ENCODE measurements at regions not wholly inside any gene's neighbourhood (a gene's known extent, or its start where the extent isn't known, plus 50 kb on each side); places are given as distances from the start of the nearest gene placed in this dataset.

GRCh38 chr12:125687820-125688219, 622.6 kb downstream of the AACS start:
- ChIA-PET CTCF (no interaction called here), POLR2A (ENCODE audit: unreplicated experiment) (no interaction called here)
- no peak for TF ChIP-seq EZH2 (IDR thresholded peaks at IDR 0.05; ENCODE audit: low read depth)
- TF ChIP-seq, protein P1, sequence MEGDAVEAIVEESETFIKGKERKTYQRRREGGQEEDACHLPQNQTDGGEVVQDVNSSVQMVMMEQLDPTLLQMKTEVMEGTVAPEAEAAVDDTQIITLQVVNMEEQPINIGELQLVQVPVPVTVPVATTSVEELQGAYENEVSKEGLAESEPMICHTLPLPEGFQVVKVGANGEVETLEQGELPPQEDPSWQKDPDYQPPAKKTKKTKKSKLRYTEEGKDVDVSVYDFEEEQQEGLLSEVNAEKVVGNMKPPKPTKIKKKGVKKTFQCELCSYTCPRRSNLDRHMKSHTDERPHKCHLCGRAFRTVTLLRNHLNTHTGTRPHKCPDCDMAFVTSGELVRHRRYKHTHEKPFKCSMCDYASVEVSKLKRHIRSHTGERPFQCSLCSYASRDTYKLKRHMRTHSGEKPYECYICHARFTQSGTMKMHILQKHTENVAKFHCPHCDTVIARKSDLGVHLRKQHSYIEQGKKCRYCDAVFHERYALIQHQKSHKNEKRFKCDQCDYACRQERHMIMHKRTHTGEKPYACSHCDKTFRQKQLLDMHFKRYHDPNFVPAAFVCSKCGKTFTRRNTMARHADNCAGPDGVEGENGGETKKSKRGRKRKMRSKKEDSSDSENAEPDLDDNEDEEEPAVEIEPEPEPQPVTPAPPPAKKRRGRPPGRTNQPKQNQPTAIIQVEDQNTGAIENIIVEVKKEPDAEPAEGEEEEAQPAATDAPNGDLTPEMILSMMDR (conservative IDR thresholded peaks at IDR 0.05): no peak
- intact Hi-C loops (cut with micrococcal nuclease; ENCODE audit: unreplicated experiment): no loop called here
- Histone ChIP-seq H3K4me1 (replicated peaks; ENCODE audit: insufficient read depth) (no peaks in the 10 kb centered on the region), H3K9me2 (ENCODE audit: insufficient read depth) (no peaks in the 10 kb centered on the region), H3K36me3 (ENCODE audit: low read depth) (no peaks in the 10 kb centered on the region), H3K4me2 (no peak overlapping the region), H4K20me1 (ENCODE audit: insufficient read depth) (no peaks in the 10 kb centered on the region), H3K27ac (no peak overlapping the region), H3K9me3 (ENCODE audit: insufficient read depth, low read depth) (no peaks in the 10 kb centered on the region), H3K27me3 (ENCODE audit: insufficient read depth, low read depth) (peaks cover 39% of the 10 kb centered on the region), H2AFZ (no peak overlapping the region), H3K79me2 (ENCODE audit: low read depth) (no peaks in the 10 kb centered on the region), H3K4me3 (no peak overlapping the region), H3F3A (ENCODE audit: insufficient read depth, low read depth) (no peaks in the 10 kb centered on the region)
- DNase-seq: no peak
- no TSS peak for BruUV-seq (replicated peaks)

GRCh38 chr12:125688223-125688622, 623.0 kb downstream of the AACS start:
- BruUV-seq (replicated peaks): no TSS peak
- H3K9me3 ChIP-seq (ENCODE audit: insufficient read depth, low read depth): no peaks in the 10 kb centered on the region
- CTCF ChIA-PET: no interaction called here

DNA sequence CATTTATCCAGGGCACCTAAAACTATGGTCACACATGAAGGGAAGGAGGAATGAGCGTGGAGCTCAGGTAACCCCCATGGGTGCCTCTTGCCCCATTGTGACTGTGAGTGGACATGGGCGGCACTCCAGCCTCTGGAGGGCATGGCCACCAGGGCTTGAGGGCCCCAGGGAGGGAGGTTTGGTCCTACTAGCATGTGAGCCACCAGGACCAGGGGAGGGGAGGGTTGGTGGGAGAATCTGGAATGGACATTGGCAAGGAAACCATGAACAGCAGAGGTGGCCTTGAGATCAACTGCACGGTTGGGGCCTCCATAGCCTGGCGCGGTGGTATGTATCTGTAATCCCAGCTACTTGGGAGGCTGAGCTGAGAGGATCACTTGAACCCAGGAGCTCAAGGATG, 623.6 kb downstream of the AACS start:
- ChIA-PET CTCF (no interaction called here), POLR2A (ENCODE audit: unreplicated experiment) (no interaction called here)
- BruUV-seq (replicated peaks): no TSS peak
- Histone ChIP-seq H3K79me2 (ENCODE audit: low read depth) (no peaks in the 10 kb centered on the region), H3K36me3 (ENCODE audit: low read depth) (no peaks in the 10 kb centered on the region), H3F3A (ENCODE audit: insufficient read depth, low read depth) (no peaks in the 10 kb centered on the region), H3K9me3 (ENCODE audit: insufficient read depth, low read depth) (no peaks in the 10 kb centered on the region), H3K27me3 (ENCODE audit: insufficient read depth, low read depth) (peaks cover 39% of the 10 kb centered on the region), H3K4me2 (no peak overlapping the region), H4K20me1 (ENCODE audit: insufficient read depth) (no peaks in the 10 kb centered on the region), H2AFZ (no peak overlapping the region), H3K27ac (no peak overlapping the region), H3K4me3 (no peak overlapping the region), H3K9me2 (ENCODE audit: insufficient read depth) (no peaks in the 10 kb centered on the region), H3K4me1 (replicated peaks; ENCODE audit: insufficient read depth) (no peaks in the 10 kb centered on the region)
- no peak for DNase-seq
- intact Hi-C loops (cut with micrococcal nuclease; ENCODE audit: unreplicated experiment): no loop called here
- TF ChIP-seq EZH2 (IDR thresholded peaks at IDR 0.05; ENCODE audit: low read depth): no peak
- TF ChIP-seq, protein P1 (conservative IDR thresholded peaks at IDR 0.05): no peak

More at GRCh38 chr12:125688223-125688622, 623.0 kb downstream of the AACS start:
- Histone ChIP-seq H3K4me2 (no peak overlapping the region), H3K36me3 (ENCODE audit: low read depth) (no peaks in the 10 kb centered on the region), H3F3A (ENCODE audit: insufficient read depth, low read depth) (no peaks in the 10 kb centered on the region), H2AFZ (no peak overlapping the region), H3K27ac (no peak overlapping the region), H3K27me3 (ENCODE audit: insufficient read depth, low read depth) (peaks cover 39% of the 10 kb centered on the region), H3K4me3 (no peak overlapping the region), H3K9me2 (ENCODE audit: insufficient read depth) (no peaks in the 10 kb centered on the region), H3K79me2 (ENCODE audit: low read depth) (no peaks in the 10 kb centered on the region), H3K4me1 (replicated peaks; ENCODE audit: insufficient read depth) (no peaks in the 10 kb centered on the region), H4K20me1 (ENCODE audit: insufficient read depth) (no peaks in the 10 kb centered on the region)
- TF ChIP-seq EZH2 (IDR thresholded peaks at IDR 0.05; ENCODE audit: low read depth): no peak
- TF ChIP-seq, protein P1 (conservative IDR thresholded peaks at IDR 0.05): no peak
- POLR2A ChIA-PET (ENCODE audit: unreplicated experiment): no interaction called here
- intact Hi-C loops (cut with micrococcal nuclease; ENCODE audit: unreplicated experiment): no loop called here
- no peak for DNase-seq
